HEK293T (cell line): ENCODE measurements at regions not wholly inside any gene's neighbourhood (a gene's known extent, or its start where the extent isn't known, plus 50 kb on each side); places are given as distances from the start of the nearest gene placed in this dataset.

Experiments used
- BHLHE40 ChIP-seq: fragments of 450-650 bp; IDR thresholded peaks from 2 replicates; pipeline ENCODE4 v1.6.1; 2016; ENCODE audit warnings: mild to moderate bottlenecking, moderate library complexity, borderline replicate concordance
- ELF4 ChIP-seq: fragments of 450-650 bp; IDR thresholded peaks from 2 replicates; pipeline ENCODE4 v1.6.1; 2017; ENCODE audit warnings: antibody characterized with exemption
- FOXK2 ChIP-seq: fragments of 450-650 bp; IDR thresholded peaks from 2 replicates; pipeline ENCODE4 v1.6.1; 2016; ENCODE audit warnings: mild to moderate bottlenecking
- SUZ12 ChIP-seq: fragments of 450-650 bp; IDR thresholded peaks from 2 replicates; pipeline ENCODE4 v1.6.1; 2016; ENCODE audit warnings: mild to moderate bottlenecking
- TARDBP ChIP-seq: fragments of 450-650 bp; IDR thresholded peaks from 2 replicates; pipeline ENCODE4 v1.6.1; 2016

GRCh38 chr11:43573233-43573632, 107.3 kb upstream of the HSD17B12 start:
- no peak for TF ChIP-seq ELF4
- no peak for TF ChIP-seq SUZ12
- TF ChIP-seq BHLHE40, result no peak
- TF ChIP-seq TARDBP, result no peak
- no peak for TF ChIP-seq FOXK2
